ENCODE measurements at regions not wholly inside any gene's neighbourhood (a gene's known extent, or its start where the extent isn't known, plus 50 kb on each side); places are given as distances from the start of the nearest gene placed in this dataset.

DNA sequence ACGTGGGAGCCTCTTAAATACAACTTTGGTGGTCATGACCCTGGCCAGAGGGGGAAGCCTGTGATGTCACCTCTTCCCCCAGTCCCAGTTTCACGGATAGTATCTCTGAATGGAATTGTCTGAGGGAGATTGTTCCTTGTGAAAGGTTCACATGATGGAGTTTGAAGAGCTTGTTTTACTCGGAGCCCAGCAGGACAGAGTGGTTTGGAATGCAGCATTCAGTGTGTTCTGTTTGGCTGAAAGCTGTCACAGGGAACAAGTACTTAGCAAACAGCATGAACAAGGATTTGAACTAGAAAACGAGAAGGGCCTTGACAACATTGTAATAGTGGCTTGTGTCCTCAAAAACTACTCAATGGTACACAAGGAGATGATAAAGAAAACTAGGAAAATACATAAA lies 133.9 kb upstream of the CXorf66 start (continued):
- no peak for TF ChIP-seq TAF7 (tag; IDR thresholded peaks at IDR 0.05)

DNA sequence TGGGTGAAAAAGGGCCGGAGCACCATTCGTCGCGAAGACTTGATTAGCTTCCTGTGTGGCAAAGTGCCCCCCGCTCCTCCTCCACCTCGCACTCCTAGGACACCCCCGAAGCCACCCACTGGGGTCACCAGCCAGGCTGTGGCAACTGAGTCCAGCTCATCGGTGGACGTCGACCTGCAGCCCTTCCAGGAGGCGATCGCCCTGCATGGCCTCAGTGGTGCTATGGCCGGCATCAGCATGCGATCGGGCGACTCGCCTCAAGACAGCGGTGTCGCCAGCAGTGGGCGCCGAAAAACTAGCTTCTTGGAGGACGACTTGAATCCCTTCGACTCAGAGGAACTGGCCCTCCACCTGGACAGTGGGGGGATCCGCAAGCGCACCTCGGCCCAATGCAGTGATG lies 126.8 kb upstream of the CXorf66 start:
- peaks cover 0 to 11% of the 10 kb centered on the region in 2 experiments; a peak in 2 of 5 replicates for H3K4me1 ChIP-seq (replicated peaks in 1 of 2; ENCODE audit: control insufficient read depth in 2 of 2, insufficient read depth in 2 of 2, low read length in 2 of 2)
- H3K79me2 ChIP-seq (ENCODE audit: control insufficient read depth, insufficient read depth, low read length): no peaks in the 10 kb centered on the region
- ATAC-seq: no peak
- peaks cover 3 to 13% of the 10 kb centered on the region in 2 experiments; a peak in 4 of 5 replicates for H3K27me3 ChIP-seq (ENCODE audit: control insufficient read depth in 2 of 2, insufficient read depth in 2 of 2, low read length in 2 of 2)
- H3K9me1 ChIP-seq (ENCODE audit: control insufficient read depth, insufficient read depth, low read length): no peaks in the 10 kb centered on the region
- no peaks in the 10 kb centered on the region for H3K9me3 ChIP-seq (replicated peaks; ENCODE audit: control insufficient read depth, insufficient read depth, low read depth, low read length)
- peak overlapping the region; percentile 55; the same call in 1 of the 2 replicates for H3K4me2 ChIP-seq (ENCODE audit: insufficient read depth, low read length)
- CTCF ChIA-PET (ENCODE audit: low intra/inter-chr PET ratio): no interaction called here
- POLR2A ChIA-PET: interaction anchor here (0.6 kb wide), 1 partner anchor 27 kb away, joined by 3 read pairs; no protein-coding TSS in a partner anchor
- H2AFZ ChIP-seq (ENCODE audit: low read depth, low read length): 0 out of 2 replicates have a peak overlapping the region, but pooled peaks have one; percentile 40
- H3K27ac ChIP-seq (ENCODE audit: extremely low read depth, low read depth, low read length): no peak overlapping the region
- no peaks in the 10 kb centered on the region for H3K36me3 ChIP-seq (ENCODE audit: control insufficient read depth, insufficient read depth, low read length)
- intact Hi-C loops (cut with micrococcal nuclease): no loop called here
- no peak for FAIRE-seq
- no peak overlapping the region for H3K4me3 ChIP-seq
- TF ChIP-seq SIX5 (IDR thresholded peaks at IDR 0.05; ENCODE audit: borderline replicate concordance in 1 of 2, insufficient read depth in 1 of 2, low read depth in 1 of 2, low read length in 2 of 2) (no peak), SREBF1 (IDR thresholded peaks at IDR 0.05; ENCODE audit: borderline replicate concordance, low read depth, low read length) (no peak)
- DNase-seq (ENCODE audit: extremely low read depth in 1 of 4, low spot score in 3 of 4): no peak
- H4K20me1 ChIP-seq (replicated peaks; ENCODE audit: control insufficient read depth, insufficient read depth, low read length): no peaks in the 10 kb centered on the region
- H3K9ac ChIP-seq (ENCODE audit: insufficient read depth in 1 of 2, low read depth in 2 of 2, low read length in 2 of 2): no peak overlapping the region
- no TSS peak for BruUV-seq (replicated peaks)
- 50% methylated on average over 10 of the region's 26 CpGs for whole genome bisulfite sequencing (ENCODE audit: insufficient coverage, low coverage, missing lambda C conversion rate)
- in situ Hi-C loops (cut with MboI): no loop called here
